Neural progenitor cell (in vitro differentiated cells): ENCODE measurements at regions not wholly inside any gene's neighbourhood (a gene's known extent, or its start where the extent isn't known, plus 50 kb on each side); places are given as distances from the start of the nearest gene placed in this dataset.
"Not testable (repeated sequence)": the region's sequence is repeated elsewhere in the genome, so short reads cannot be mapped to it uniquely, and the experiment has no call there.

Source experiments
- CTCF ChIP-seq: fragments of 200-600 bp; sonication (generic); IDR thresholded peaks from 2 replicates; pipeline ENCODE4 v1.5.1; 2017; ENCODE audit warnings: antibody characterized with exemption, mild to moderate bottlenecking
- EZH2 ChIP-seq: fragments of 200-600 bp; sonication (generic); IDR thresholded peaks from 2 replicates; pipeline ENCODE4 v1.6.1; 2017; ENCODE audit warnings: antibody characterized with exemption, mild to moderate bottlenecking, moderate library complexity

GRCh38 chr13:82457548-82457947, 1424.7 kb downstream of the SLITRK1 start:
- TF ChIP-seq CTCF, EZH2: not testable (repeated sequence)
